ENCODE measurements at regions not wholly inside any gene's neighbourhood (a gene's known extent, or its start where the extent isn't known, plus 50 kb on each side); places are given as distances from the start of the nearest gene placed in this dataset.

- no peaks in the 10 kb centered on the region for H3K79me1 ChIP-seq (ENCODE audit: low read length)
- no peak overlapping the region for H3K23ac ChIP-seq (ENCODE audit: low read length)
- H4K8ac ChIP-seq (ENCODE audit: low read depth, low read length): no peak overlapping the region
- H3K79me2 ChIP-seq (ENCODE audit: control insufficient read depth, insufficient read depth, low read length): no peaks in the 10 kb centered on the region
- H2BK15ac ChIP-seq (replicated peaks; ENCODE audit: low read depth): no peak overlapping the region
- H3K27ac ChIP-seq (ENCODE audit: low read depth, low read length): no peak overlapping the region
- no peaks in the 10 kb centered on the region for H3K27me3 ChIP-seq (ENCODE audit: insufficient read depth, low read length, poor library complexity)
- H3K4me2 ChIP-seq (ENCODE audit: low read length): no peak overlapping the region
- no peak overlapping the region for H3K4ac ChIP-seq (ENCODE audit: low read depth, low read length)
- no peak overlapping the region for H3K4me3 ChIP-seq (ENCODE audit: low read length)
- no peaks in the 10 kb centered on the region for H3K36me3 ChIP-seq (ENCODE audit: control insufficient read depth, insufficient read depth, low read length)
- H4K5ac ChIP-seq (ENCODE audit: low read length): no peak overlapping the region
- no peak overlapping the region for H2BK5ac ChIP-seq (ENCODE audit: low read length)
- no peak overlapping the region for H3K56ac ChIP-seq (ENCODE audit: low read length)
- H3K4me1 ChIP-seq (ENCODE audit: control insufficient read depth, low read depth, low read length): peaks cover 3% of the 10 kb centered on the region
- no peak for DNase-seq
- no peak overlapping the region for H3K18ac ChIP-seq (ENCODE audit: low read length)
- no peak overlapping the region for H3K9ac ChIP-seq (ENCODE audit: low read length)
- WGBS (ENCODE audit: extremely low coverage, insufficient coverage, low lambda C conversion rate): no CpG with 5 or more reads among the region's 7 CpGs
- no peak overlapping the region for H2AK5ac ChIP-seq (ENCODE audit: low read length)
- H2BK120ac ChIP-seq (ENCODE audit: low read depth, low read length): no peak overlapping the region
Observed at GRCh38 chr3:3461317-3461716, 281.8 kb upstream of the CRBN start.

GRCh38 chr3:3448468-3448867 is 269.0 kb upstream of the CRBN start:
- Histone ChIP-seq H3K4me2 (ENCODE audit: low read length) (no peak overlapping the region), H3K4me1 (ENCODE audit: control insufficient read depth, low read depth, low read length) (no peaks in the 10 kb centered on the region)

GRCh38 chr3:3447641-3448040 is 268.1 kb upstream of the CRBN start:
- Histone ChIP-seq H3K23ac (ENCODE audit: low read length) (no peak overlapping the region), H3K27ac (ENCODE audit: low read depth, low read length) (no peak overlapping the region), H3K18ac (ENCODE audit: low read length) (no peak overlapping the region), H3K79me1 (ENCODE audit: low read length) (no peaks in the 10 kb centered on the region), H2AK5ac (ENCODE audit: low read length) (no peak overlapping the region), H3K27me3 (ENCODE audit: insufficient read depth, low read length, poor library complexity) (no peaks in the 10 kb centered on the region), H3K36me3 (ENCODE audit: control insufficient read depth, insufficient read depth, low read length) (no peaks in the 10 kb centered on the region), H3K9ac (ENCODE audit: low read length) (no peak overlapping the region), H3K4ac (ENCODE audit: low read depth, low read length) (no peak overlapping the region), H2BK5ac (ENCODE audit: low read length) (no peak overlapping the region), H4K5ac (ENCODE audit: low read length) (no peak overlapping the region), H3K4me3 (ENCODE audit: low read length) (no peak overlapping the region), H2BK120ac (ENCODE audit: low read depth, low read length) (no peak overlapping the region), H2BK15ac (replicated peaks; ENCODE audit: low read depth) (no peak overlapping the region), H3K4me1 (ENCODE audit: control insufficient read depth, low read depth, low read length) (no peaks in the 10 kb centered on the region), H3K4me2 (ENCODE audit: low read length) (no peak overlapping the region), H4K8ac (ENCODE audit: low read depth, low read length) (no peak overlapping the region), H3K56ac (ENCODE audit: low read length) (no peak overlapping the region), H3K79me2 (ENCODE audit: control insufficient read depth, insufficient read depth, low read length) (no peaks in the 10 kb centered on the region)
- no CpG with 5 or more reads among the region's 2 CpGs for WGBS (ENCODE audit: extremely low coverage, insufficient coverage, low lambda C conversion rate)
- no peak for DNase-seq

More at GRCh38 chr3:3448468-3448867, 269.0 kb upstream of the CRBN start:
- no peak overlapping the region for H3K4ac ChIP-seq (ENCODE audit: low read depth, low read length)
- no peaks in the 10 kb centered on the region for H3K27me3 ChIP-seq (ENCODE audit: insufficient read depth, low read length, poor library complexity)
- no peak overlapping the region for H4K5ac ChIP-seq (ENCODE audit: low read length)
- no peak overlapping the region for H3K18ac ChIP-seq (ENCODE audit: low read length)
- DNase-seq: no peak
- no peak overlapping the region for H2BK15ac ChIP-seq (replicated peaks; ENCODE audit: low read depth)
- no peak overlapping the region for H3K4me3 ChIP-seq (ENCODE audit: low read length)
- no peaks in the 10 kb centered on the region for H3K79me1 ChIP-seq (ENCODE audit: low read length)
- no peak overlapping the region for H3K9ac ChIP-seq (ENCODE audit: low read length)
- H2BK120ac ChIP-seq (ENCODE audit: low read depth, low read length): no peak overlapping the region
- H3K56ac ChIP-seq (ENCODE audit: low read length): no peak overlapping the region
- no peak overlapping the region for H2BK5ac ChIP-seq (ENCODE audit: low read length)
- no peaks in the 10 kb centered on the region for H3K79me2 ChIP-seq (ENCODE audit: control insufficient read depth, insufficient read depth, low read length)
- no peak overlapping the region for H2AK5ac ChIP-seq (ENCODE audit: low read length)
- H4K8ac ChIP-seq (ENCODE audit: low read depth, low read length): no peak overlapping the region
- no CpG with 5 or more reads among the region's 2 CpGs for WGBS (ENCODE audit: extremely low coverage, insufficient coverage, low lambda C conversion rate)
- no peaks in the 10 kb centered on the region for H3K36me3 ChIP-seq (ENCODE audit: control insufficient read depth, insufficient read depth, low read length)
- no peak overlapping the region for H3K27ac ChIP-seq (ENCODE audit: low read depth, low read length)
- no peak overlapping the region for H3K23ac ChIP-seq (ENCODE audit: low read length)

GRCh38 chr3:3446251-3446650 is 266.8 kb upstream of the CRBN start:
- Histone ChIP-seq H3K79me1 (ENCODE audit: low read length) (no peaks in the 10 kb centered on the region), H2BK120ac (ENCODE audit: low read depth, low read length) (no peak overlapping the region), H3K18ac (ENCODE audit: low read length) (no peak overlapping the region), H3K4me3 (ENCODE audit: low read length) (no peak overlapping the region), H4K8ac (ENCODE audit: low read depth, low read length) (no peak overlapping the region), H3K27ac (ENCODE audit: low read depth, low read length) (no peak overlapping the region), H3K4me2 (ENCODE audit: low read length) (no peak overlapping the region), H3K36me3 (ENCODE audit: control insufficient read depth, insufficient read depth, low read length) (no peaks in the 10 kb centered on the region), H3K56ac (ENCODE audit: low read length) (no peak overlapping the region), H2AK5ac (ENCODE audit: low read length) (no peak overlapping the region), H3K27me3 (ENCODE audit: insufficient read depth, low read length, poor library complexity) (no peaks in the 10 kb centered on the region), H3K9ac (ENCODE audit: low read length) (no peak overlapping the region), H3K23ac (ENCODE audit: low read length) (no peak overlapping the region), H3K4ac (ENCODE audit: low read depth, low read length) (no peak overlapping the region), H3K79me2 (ENCODE audit: control insufficient read depth, insufficient read depth, low read length) (no peaks in the 10 kb centered on the region), H2BK5ac (ENCODE audit: low read length) (no peak overlapping the region), H2BK15ac (replicated peaks; ENCODE audit: low read depth) (no peak overlapping the region), H3K4me1 (ENCODE audit: control insufficient read depth, low read depth, low read length) (no peaks in the 10 kb centered on the region), H4K5ac (ENCODE audit: low read length) (no peak overlapping the region)
- no CpG with 5 or more reads among the region's 4 CpGs for WGBS (ENCODE audit: extremely low coverage, insufficient coverage, low lambda C conversion rate)
- no peak for DNase-seq

GRCh38 chr3:3443482-3443881 is 264.0 kb upstream of the CRBN start:
- no peak for DNase-seq
- no peak overlapping the region for H3K27ac ChIP-seq (ENCODE audit: low read depth, low read length)
- H3K4me1 ChIP-seq (ENCODE audit: control insufficient read depth, low read depth, low read length): no peaks in the 10 kb centered on the region
- no peak overlapping the region for H4K5ac ChIP-seq (ENCODE audit: low read length)
- H2BK15ac ChIP-seq (replicated peaks; ENCODE audit: low read depth): no peak overlapping the region
- H2BK5ac ChIP-seq (ENCODE audit: low read length): no peak overlapping the region
- no peak overlapping the region for H4K8ac ChIP-seq (ENCODE audit: low read depth, low read length)
- H3K79me1 ChIP-seq (ENCODE audit: low read length): no peaks in the 10 kb centered on the region
- H3K4me2 ChIP-seq (ENCODE audit: low read length): no peak overlapping the region
- no peak overlapping the region for H3K4ac ChIP-seq (ENCODE audit: low read depth, low read length)
- no peak overlapping the region for H3K4me3 ChIP-seq (ENCODE audit: low read length)
- H2AK5ac ChIP-seq (ENCODE audit: low read length): no peak overlapping the region
- H3K36me3 ChIP-seq (ENCODE audit: control insufficient read depth, insufficient read depth, low read length): no peaks in the 10 kb centered on the region
- H3K9ac ChIP-seq (ENCODE audit: low read length): no peak overlapping the region
- H3K79me2 ChIP-seq (ENCODE audit: control insufficient read depth, insufficient read depth, low read length): no peaks in the 10 kb centered on the region
- H3K18ac ChIP-seq (ENCODE audit: low read length): no peak overlapping the region
- no peak overlapping the region for H3K23ac ChIP-seq (ENCODE audit: low read length)
- no peak overlapping the region for H2BK120ac ChIP-seq (ENCODE audit: low read depth, low read length)
- no CpG with 5 or more reads among the region's 3 CpGs for WGBS (ENCODE audit: extremely low coverage, insufficient coverage, low lambda C conversion rate)
- no peak overlapping the region for H3K56ac ChIP-seq (ENCODE audit: low read length)
- no peaks in the 10 kb centered on the region for H3K27me3 ChIP-seq (ENCODE audit: insufficient read depth, low read length, poor library complexity)

- Histone ChIP-seq H3K4ac (ENCODE audit: low read depth, low read length) (no peak overlapping the region), H3K56ac (ENCODE audit: low read length) (no peak overlapping the region), H3K18ac (ENCODE audit: low read length) (no peak overlapping the region), H3K23ac (ENCODE audit: low read length) (no peak overlapping the region), H3K4me1 (ENCODE audit: control insufficient read depth, low read depth, low read length) (no peaks in the 10 kb centered on the region), H2BK15ac (replicated peaks; ENCODE audit: low read depth) (no peak overlapping the region), H2BK120ac (ENCODE audit: low read depth, low read length) (no peak overlapping the region), H4K5ac (ENCODE audit: low read length) (no peak overlapping the region), H2BK5ac (ENCODE audit: low read length) (no peak overlapping the region), H2AK5ac (ENCODE audit: low read length) (no peak overlapping the region), H3K27ac (ENCODE audit: low read depth, low read length) (no peak overlapping the region), H4K8ac (ENCODE audit: low read depth, low read length) (no peak overlapping the region), H3K79me1 (ENCODE audit: low read length) (no peaks in the 10 kb centered on the region), H3K79me2 (ENCODE audit: control insufficient read depth, insufficient read depth, low read length) (no peaks in the 10 kb centered on the region), H3K9ac (ENCODE audit: low read length) (no peak overlapping the region), H3K27me3 (ENCODE audit: insufficient read depth, low read length, poor library complexity) (no peaks in the 10 kb centered on the region), H3K36me3 (ENCODE audit: control insufficient read depth, insufficient read depth, low read length) (no peaks in the 10 kb centered on the region), H3K4me2 (ENCODE audit: low read length) (no peak overlapping the region), H3K4me3 (ENCODE audit: low read length) (no peak overlapping the region)
- no peak for DNase-seq
- no CpG with 5 or more reads among the region's 2 CpGs for WGBS (ENCODE audit: extremely low coverage, insufficient coverage, low lambda C conversion rate)
Observed at GRCh38 chr3:3433711-3434110, 254.2 kb upstream of the CRBN start.

Data from mesendoderm (in vitro differentiated cells).